HG02588 (cell line): ENCODE measurements at regions not wholly inside any gene's neighbourhood (a gene's known extent, or its start where the extent isn't known, plus 50 kb on each side); places are given as distances from the start of the nearest gene placed in this dataset.

Source experiments
- ATAC-seq: cut with Tn5 transposase; IDR thresholded peaks from one replicate; pipeline ENCODE4 v1.9.1; 2021; ENCODE audit warnings: mild to moderate bottlenecking, moderate library complexity; ENCODE audit not compliant: unreplicated experiment

DNA sequence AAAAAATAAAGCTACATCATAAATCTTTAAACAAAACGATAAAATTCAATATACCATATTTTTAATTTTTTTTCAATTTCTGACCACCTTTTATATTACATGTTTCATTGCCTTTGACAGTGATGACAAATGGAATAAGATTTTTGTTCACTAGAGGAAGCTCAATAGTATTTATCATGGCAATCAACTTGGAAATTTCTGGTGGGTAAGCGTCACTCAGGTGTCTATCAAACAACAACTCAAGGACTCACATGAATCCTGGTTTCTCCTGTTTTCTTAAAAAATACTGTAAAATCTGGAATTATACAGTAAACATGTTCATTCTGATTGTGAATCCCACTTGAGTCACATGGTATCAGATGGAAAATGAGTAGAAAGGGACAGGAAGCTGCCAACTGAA lies 782.2 kb downstream of the OTOL1 start:
- ATAC-seq = no peak

DNA sequence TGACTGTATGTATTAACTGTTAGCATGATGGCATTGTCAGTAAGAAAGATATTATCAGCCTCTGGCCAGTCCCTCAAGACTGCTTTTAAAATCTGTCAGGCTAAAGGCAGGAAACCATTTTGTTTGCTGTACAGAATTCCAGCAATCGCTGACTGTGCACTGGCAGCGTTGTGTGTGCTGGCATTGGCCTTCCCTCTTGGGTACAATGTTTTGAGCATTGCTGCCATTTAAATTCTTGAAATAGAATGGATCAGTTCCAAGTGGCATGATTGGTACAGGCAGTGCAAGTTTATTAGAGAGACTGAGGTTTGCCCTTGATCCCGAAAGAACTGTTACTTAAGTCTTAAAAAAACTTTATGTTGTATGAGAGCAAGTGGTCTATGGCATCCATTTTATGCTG lies 788.7 kb downstream of the OTOL1 start:
- no peak for ATAC-seq

DNA sequence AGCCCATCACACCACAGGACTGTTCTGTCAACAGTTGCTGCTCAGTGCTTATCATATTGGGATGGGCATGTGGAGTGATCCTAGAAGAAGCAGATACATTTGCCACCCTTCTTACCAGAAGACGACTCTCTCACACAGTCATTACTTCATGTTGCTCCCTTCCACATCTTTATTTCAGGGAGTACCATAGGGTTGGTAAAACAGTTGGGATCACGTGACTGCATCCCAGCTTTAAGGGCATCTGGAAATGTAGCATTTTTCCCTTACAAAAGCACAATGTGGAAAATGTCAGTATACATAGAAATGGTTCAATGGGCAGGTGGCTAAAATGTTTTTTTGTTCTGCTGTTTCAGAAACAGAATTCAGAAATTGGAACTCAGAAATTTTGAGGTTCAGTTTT lies 791.0 kb downstream of the OTOL1 start:
- no peak for ATAC-seq

DNA sequence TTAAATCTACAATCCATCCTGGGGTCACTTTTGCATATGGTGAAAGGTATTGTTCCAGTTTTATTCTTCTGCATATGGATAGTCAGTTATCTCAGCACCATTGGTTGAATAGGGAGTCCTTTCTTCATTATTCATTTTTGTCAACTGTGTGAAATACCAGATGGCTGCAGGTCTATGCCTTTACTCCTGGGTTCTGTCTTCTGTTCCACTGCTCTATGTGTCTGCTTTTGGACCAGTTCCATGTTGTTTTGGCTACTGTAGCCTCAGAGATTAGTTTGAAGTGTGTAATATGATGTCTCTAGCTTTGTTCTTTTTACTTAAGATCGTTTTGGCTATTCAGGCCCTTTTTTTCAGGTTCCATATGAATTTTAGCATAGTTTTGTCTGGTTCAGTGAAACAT lies 795.8 kb downstream of the OTOL1 start:
- ATAC-seq = no peak

DNA sequence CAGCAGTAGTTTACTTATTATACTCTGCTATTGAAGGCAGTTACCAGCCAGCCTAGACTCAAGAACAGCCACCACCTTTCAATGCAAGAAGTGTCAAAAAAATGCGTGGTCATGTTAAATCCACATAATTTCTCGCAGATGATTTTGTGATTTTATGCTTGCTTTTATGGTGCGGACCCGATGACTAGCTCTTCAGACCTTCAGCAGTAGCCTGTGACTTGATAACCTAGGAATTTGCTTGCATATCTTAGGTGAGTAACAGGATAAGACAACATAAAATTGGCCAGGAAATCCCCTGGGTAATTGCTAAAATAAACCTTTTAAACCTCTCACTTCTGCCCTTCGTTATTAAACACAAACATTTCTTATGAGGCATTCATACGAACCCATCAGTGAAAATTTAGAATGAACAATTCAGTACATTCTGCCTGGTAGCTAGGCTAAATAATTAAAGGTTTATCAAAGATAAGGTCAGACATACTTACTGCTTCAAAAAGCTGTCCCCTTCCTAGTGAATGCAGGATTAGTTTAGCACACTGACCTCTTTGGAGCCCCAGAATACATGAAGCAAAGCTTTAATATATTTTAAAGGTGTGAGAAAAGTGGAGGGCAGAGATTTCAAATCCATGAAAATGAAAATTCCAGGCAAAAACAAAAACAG lies 798.8 kb downstream of the OTOL1 start:
- no peak for ATAC-seq

DNA sequence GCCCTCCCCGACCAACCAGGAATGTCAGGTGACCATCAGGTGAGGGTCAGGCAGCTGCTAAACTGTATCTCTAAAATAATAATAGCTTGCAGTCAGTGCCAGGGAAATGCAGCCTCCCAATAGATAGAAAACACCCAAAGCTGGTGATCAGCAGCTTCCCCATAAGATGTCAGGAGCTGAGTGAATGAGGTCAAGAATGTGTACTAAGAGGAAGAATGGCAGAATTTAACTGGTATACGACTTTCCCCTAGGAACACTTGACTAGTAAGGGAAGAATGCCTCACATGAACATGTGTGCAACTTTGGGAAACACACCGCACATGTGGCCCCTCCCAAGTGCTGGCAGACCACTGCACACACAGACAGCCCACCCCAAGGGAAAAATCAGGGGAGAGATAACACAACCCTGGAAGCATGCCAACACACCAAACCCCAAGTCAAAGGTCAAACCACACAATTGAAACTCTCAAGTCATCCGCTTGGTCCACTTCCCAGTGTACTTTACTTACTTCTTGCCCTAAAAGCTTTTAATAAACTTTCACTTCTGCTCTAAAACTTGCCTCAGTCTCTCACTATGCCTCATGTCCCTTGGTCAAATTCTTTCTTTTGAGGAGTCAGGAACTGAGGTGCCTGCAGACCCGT lies 806.5 kb downstream of the OTOL1 start:
- ATAC-seq = no peak

DNA sequence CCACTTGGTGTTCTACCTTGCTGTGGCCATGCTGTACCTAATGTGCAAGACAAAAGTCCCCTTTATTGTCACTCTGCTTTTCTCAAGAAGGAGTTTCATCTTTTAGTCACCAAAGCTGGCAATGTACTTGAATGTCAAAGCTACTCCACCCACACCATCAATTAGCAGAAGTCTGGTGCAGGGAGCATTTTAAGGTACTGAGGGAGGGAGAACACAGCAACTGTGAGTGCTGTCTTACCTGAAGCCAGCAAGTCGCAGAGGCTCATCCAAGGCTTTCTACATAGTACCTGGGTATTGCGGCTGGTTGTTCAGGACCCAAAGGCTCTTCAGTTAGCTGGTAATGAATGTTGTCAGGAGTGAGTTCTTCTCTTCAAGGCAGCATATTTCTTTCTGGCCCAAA lies 820.4 kb downstream of the OTOL1 start:
- no peak for ATAC-seq

DNA sequence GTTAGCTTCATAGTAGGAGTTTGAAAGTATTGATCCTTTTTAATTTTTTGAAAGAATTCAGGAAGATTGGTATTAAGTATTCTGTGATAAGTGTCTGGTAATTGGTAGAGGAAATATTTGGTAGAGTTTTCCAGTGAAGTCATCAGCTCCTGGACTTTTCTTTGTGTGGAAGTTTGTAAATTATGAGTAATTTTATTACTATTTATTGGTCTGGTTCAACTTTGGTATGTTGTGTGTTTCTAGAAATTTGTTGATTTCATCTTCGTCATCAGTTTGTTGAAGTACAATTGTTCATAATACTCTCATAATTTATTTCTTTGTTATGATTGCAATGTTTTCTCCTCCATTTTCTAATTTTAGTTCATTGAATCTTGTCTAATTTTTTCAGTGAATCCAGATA lies 832.0 kb downstream of the OTOL1 start:
- no peak for ATAC-seq

DNA sequence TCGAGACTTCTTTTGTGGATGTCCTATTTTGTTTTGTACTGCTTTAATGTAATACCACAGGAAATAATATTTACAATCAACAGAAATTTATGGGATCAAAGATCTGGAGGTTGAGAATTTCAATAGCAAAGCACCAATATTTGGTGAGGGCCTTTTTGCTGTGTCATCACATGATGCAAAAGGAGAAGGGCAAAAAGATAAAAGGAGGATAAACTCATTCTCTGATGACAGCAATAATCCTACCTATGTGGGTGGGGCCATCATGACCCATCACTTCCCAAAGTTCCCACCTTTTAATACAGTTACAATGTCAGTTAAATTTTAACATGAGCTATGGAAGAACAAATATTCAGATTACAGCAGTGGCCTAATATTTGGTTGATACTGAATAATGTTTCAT lies 832.9 kb downstream of the OTOL1 start:
- ATAC-seq = no peak

DNA sequence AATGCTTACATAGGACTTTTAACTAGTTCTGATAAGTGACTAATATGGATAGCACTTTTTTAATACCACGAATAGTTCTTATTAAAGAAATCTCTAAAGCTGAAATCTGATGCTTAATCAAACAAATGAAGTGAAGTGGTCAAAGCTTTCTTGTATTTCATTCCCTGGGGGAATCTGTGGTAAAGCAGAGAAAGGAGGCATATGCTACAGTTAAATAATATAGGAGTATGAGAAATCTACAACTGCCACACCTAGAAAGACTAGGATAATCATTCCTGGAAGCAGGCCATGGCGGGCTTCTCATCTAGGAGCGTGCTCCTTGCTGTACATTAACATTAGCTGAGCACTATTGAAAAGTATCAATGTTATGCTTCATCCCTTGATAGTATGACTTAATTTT lies 835.7 kb downstream of the OTOL1 start:
- ATAC-seq = no peak

DNA sequence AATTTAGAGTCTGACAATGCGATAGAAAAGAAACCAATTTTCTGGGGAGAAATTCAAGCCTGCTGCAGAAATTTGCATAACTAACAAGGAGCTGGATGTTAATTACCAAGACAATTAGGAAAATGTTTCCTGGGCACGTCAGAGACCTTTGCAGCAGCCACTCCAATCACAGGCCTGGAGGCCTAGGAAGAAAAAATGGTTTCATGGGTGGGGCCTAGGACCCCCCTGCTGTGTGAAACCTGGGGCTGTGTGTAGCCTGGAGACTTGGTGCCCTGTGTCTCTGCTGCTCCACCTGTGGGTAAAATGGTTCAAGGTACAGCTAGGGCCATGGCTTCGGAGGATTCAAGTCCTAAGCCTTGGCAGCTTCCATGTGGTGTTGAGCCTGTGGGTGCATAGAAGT lies 837.9 kb downstream of the OTOL1 start:
- ATAC-seq = no peak

DNA sequence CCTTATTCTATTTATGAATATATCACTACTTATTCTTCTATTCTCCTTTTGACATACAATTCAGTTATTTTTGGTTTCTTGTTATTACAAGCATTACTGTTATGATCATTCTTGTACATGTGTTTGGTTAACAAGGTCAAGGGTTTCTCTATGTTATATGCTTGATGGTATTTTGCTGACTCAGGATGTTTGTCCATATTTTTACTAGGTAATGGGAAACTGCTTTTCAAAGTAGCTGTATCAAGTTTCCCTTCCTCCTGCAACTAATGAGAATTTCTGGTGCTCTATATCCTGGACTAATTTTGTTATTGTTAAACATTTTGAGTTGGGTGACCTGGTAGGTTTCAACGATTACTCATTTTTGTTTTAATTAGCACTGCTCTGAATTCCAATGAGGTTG lies 841.0 kb downstream of the OTOL1 start:
- no peak for ATAC-seq

DNA sequence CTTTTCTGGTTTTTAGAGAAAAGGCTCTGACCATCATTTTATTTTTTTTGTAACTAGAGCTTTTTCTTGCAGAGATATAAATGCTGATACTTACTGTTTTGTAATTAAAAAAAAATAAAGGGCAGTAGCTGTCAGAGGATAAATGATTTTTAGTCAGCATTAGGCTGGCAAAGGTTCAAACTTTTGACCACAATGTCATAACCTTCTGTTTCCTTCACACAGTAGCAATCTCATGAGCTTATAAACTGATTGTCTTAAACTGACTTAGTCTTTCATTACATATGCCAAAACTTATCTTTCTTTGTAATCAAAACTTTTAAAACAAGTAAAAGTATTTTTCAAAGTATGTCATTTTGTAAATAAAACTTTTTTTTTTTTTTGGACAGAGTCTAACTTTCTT lies 841.9 kb downstream of the OTOL1 start:
- ATAC-seq = no peak

DNA sequence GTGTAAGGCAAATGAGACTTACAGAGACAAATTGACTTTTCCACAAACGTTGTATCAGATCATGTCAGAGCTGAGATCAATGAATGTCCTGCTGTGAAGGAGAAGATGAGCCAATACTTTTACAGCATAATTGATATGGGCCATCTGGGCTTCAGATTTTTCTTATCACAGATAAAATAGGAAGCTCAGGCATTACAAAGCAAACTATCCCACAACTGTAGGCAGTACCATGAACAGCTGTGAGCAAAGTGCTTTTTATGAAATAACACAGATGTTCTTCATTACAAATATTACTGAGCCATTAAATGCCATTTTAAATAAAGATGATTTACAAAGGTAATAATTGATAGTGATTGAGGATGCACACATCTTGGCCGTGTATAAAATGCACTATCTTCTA lies 852.3 kb downstream of the OTOL1 start:
- no peak for ATAC-seq

DNA sequence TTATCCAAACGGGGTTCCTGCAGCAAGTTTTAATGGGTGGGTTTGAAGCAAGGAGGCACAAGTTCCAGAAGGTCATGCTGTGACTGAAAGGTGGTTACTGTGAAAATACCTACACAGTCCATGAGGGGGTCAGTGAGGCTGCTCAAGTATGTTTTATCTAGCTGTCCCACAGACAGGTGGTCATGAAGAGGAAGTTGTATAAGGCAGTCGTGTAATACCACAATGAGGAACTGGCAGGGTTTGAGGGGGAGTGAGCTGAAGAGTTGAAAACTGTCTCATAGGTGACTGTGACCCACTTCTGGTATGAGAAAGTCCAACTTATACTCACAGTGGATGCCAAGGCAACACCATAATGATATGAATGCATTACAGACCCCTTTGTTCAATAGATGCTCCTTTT lies 856.8 kb downstream of the OTOL1 start:
- ATAC-seq = no peak

DNA sequence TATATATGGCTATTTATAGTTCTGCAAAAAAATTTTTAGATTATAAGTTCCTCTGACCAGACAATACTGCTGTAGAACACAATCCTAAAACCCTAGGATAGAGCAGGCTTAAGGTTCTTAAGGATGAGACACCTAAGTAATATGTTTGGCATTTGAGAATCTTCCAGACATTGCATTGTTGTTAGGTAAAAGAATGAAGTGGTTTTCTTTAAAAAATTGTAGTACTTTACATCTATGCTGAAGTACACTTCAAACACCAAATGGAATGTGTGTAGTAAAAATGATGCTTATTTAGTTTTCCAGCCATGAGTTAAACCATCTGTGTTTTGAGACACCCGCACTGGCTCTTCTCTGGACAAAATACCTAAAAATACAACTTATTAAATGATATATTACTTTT lies 857.7 kb downstream of the OTOL1 start:
- no peak for ATAC-seq

DNA sequence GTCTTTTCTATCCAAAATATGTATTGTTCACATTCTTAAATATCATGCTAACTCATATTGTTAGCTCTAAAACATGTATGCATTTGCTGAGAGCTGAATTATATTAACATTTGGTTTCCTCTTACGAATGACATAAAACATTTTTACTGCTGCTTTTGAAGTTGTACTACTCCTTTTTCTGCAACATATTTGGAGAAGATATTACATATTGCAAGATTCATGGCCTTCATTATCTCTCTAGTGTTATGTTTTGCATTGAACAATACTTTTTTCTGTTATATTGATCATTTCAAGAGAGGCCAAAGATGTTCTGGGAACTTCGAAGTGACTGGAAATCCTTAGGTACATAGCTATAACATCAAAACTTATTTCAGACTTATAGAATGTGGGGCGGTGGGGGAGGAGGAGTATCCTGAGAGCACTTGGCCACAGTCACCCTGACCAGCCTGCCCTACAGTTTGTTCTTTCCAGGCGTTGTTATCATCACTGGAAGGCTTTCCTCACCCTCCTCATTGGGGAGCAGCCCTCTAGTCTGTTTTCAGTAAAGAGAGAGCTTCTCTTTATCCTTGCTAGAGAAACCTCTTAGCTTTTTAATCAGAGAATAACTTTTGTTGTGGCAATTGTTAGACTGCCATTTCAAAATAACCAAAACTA lies 868.6 kb downstream of the OTOL1 start:
- no peak for ATAC-seq

DNA sequence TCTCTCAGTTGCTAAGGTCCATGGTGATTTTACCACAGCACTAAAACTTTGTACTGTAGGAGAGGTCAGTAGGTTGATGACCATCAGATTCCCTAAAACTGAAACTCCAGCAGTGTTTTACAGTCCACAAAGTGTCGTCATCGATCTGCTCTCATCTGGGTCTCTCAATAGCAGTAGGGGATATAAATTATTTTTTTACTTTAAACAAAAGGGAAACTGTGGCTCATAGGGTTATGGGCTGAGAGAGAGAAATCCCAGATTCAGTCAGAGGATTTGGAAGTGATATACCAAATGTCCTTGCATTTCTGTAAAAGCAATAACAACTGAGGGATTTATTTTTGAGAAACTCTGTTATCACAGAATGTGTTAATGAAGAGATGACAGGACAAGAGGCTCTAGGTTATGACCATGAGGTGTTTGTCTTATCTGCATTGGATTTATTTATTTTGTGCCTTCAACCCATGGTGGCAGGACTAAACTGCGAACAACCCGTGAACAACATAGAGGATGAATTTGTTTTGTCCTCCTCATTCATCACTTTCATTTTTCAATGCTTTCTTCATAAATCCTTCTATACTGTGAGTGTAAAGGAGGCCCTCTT lies 869.7 kb downstream of the OTOL1 start:
- no peak for ATAC-seq

DNA sequence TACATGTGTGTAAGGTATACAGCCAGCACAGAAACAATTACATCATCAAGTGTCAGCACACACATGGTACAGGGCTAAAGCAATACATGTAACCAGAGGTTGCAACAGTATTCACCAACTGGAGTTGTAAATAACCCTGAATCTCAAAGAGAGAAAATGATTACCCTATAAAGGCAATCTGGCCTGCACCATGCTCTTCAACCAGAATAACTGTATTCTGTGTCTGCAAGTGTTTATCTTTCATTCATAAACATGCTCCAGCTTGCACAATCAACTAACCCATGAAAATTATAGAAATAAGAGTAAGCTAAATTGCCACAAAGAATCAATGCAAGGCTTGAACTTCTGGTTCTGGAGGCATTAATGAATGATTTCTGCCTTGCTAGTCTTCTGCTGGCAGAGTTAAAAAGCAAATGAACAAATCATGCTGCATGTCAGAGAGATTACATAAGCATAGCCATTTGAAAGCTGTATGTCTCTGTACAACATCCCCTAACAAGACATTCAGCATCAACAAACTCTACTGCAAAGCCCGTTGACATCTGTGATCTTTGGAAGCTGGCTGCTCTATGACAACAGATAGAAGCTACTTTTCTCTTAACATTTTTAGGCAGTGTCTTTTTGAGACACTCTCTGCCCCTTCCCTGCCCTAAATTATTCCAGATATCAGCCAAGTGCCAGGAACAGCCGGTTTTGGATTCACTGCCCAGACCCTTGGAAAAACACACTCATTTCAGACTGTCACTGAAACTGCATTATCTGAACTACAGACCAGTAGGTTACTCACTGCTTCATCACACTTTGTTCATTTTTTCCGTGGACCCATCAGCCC lies 871.0 kb downstream of the OTOL1 start:
- ATAC-seq = no peak

DNA sequence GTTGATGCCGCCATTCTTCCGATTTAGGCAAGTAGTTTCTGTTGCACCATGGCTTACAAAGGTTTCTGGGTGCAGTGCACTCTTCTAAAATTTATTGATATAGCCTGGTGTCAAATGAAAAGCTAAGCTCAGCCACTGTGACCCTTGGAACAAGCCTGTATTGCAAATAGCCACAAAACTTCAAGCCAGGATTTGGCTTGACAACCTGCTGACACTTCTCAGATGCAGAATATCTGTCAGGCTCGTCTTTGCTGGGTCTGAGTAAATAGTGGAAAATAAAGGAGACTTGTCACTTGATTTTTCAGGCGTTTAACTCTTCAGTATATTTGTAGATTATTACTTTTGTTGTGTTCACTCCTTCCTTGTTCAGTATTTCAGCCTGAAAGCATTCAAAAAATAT lies 871.8 kb downstream of the OTOL1 start:
- no peak for ATAC-seq

DNA sequence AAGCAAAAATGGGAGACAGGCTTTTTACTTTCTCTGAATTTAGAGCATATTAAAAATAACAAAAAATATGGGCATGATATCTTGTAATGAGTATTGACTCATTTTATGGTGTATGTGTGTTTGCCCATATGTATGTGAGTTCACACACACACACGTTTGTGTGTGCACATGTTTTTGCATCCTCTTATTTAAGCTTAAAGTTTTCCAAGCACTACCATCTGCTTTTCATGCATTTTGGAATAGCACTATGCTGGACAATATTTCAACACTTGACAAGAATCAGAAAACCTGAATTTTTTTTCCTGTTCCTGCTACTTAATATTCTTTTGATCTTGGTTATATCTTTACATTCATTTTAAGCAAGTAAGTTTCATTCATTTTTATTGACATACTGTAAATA lies 872.7 kb downstream of the OTOL1 start:
- ATAC-seq = no peak
